ENCODE measurements at regions not wholly inside any gene's neighbourhood (a gene's known extent, or its start where the extent isn't known, plus 50 kb on each side); places are given as distances from the start of the nearest gene placed in this dataset.

DNA sequence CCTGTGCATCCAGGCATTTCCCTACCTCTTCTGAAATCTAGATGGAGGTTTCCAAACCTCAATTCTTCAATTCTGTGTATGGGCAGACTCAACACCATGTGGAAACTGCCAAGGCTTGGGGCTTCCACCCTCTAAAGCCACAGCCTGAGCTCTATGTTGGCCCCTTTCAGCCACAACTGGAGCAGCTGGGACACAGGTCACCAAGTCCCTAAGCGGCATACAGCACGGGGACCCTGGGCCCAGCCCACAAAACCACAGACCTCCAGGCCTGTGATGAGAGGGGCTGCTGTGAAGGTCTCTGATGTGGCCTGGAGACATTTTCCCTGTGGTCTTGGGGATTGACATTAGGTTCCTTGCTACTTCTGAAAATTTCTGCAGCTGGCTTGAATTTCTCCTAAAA lies 255.4 kb downstream of the TDRD15 start:
- TF ChIP-seq, protein P1, sequence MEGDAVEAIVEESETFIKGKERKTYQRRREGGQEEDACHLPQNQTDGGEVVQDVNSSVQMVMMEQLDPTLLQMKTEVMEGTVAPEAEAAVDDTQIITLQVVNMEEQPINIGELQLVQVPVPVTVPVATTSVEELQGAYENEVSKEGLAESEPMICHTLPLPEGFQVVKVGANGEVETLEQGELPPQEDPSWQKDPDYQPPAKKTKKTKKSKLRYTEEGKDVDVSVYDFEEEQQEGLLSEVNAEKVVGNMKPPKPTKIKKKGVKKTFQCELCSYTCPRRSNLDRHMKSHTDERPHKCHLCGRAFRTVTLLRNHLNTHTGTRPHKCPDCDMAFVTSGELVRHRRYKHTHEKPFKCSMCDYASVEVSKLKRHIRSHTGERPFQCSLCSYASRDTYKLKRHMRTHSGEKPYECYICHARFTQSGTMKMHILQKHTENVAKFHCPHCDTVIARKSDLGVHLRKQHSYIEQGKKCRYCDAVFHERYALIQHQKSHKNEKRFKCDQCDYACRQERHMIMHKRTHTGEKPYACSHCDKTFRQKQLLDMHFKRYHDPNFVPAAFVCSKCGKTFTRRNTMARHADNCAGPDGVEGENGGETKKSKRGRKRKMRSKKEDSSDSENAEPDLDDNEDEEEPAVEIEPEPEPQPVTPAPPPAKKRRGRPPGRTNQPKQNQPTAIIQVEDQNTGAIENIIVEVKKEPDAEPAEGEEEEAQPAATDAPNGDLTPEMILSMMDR (IDR thresholded peaks at IDR 0.05): no peak
- TF ChIP-seq EZH2 (IDR thresholded peaks at IDR 0.05): no peak
